H1 (cell line): ENCODE measurements at regions not wholly inside any gene's neighbourhood (a gene's known extent, or its start where the extent isn't known, plus 50 kb on each side); places are given as distances from the start of the nearest gene placed in this dataset.

Experiments
- KDM4A ChIP-seq: IDR thresholded peaks from one replicate; pipeline ENCODE4 v1.7.1; 2012; ENCODE audit warnings: low read depth, mild to moderate bottlenecking, moderate library complexity, low read length, inconsistent platforms; ENCODE audit not compliant: severe bottlenecking

- no peak for TF ChIP-seq KDM4A
Observed at GRCh38 chr4:138658518-138658917, 357.1 kb upstream of the NOCT start (continued).
